ENCODE measurements at regions not wholly inside any gene's neighbourhood (a gene's known extent, or its start where the extent isn't known, plus 50 kb on each side); places are given as distances from the start of the nearest gene placed in this dataset.

- Histone ChIP-seq H3K56ac (ENCODE audit: extremely low read depth, insufficient read depth, low read length) (no peak overlapping the region), H4K5ac (ENCODE audit: low read depth, low read length) (no peak overlapping the region), H3K4me3 (ENCODE audit: insufficient read depth, low read depth, low read length) (no peak overlapping the region), H4K20me1 (ENCODE audit: insufficient read depth, low read length) (no peaks in the 10 kb centered on the region), H3K79me1 (ENCODE audit: low read depth in 1 of 2, low read length in 2 of 2) (no peaks in the 10 kb centered on the region), H2BK15ac (ENCODE audit: low read depth, low read length) (no peak overlapping the region), H2BK20ac (ENCODE audit: low read depth, low read length) (no peak overlapping the region), H3K36me3 (ENCODE audit: control insufficient read depth, insufficient read depth, low read length) (no peaks in the 10 kb centered on the region), H3K27me3 (ENCODE audit: control insufficient read depth, insufficient read depth, low read length) (no peaks in the 10 kb centered on the region), H4K8ac (ENCODE audit: low read depth in 2 of 2, low read length in 2 of 2) (no peak overlapping the region), H3K4me2 (ENCODE audit: low read depth, low read length) (no peak overlapping the region), H3K4me1 (ENCODE audit: control insufficient read depth, insufficient read depth, low read length) (no peaks in the 10 kb centered on the region), H2BK120ac (ENCODE audit: low read depth, low read length) (no peak overlapping the region), H3K4ac (ENCODE audit: low read depth, low read length) (no peak overlapping the region), H3K9me3 (ENCODE audit: control insufficient read depth, insufficient read depth, low read length) (no peaks in the 10 kb centered on the region), H3K9me1 (ENCODE audit: insufficient read depth, low read length) (no peaks in the 10 kb centered on the region), H2AFZ (replicated peaks; ENCODE audit: low read length, poor library complexity) (no peak overlapping the region), H2BK5ac (ENCODE audit: low read depth, low read length, poor library complexity, severe bottlenecking) (no peak overlapping the region), H3K9ac (ENCODE audit: low read depth, low read length) (no peak overlapping the region), H3K14ac (replicated peaks; ENCODE audit: low read depth, low read length) (no peak overlapping the region), H3K18ac (ENCODE audit: low read depth, low read length) (no peak overlapping the region), H2AK9ac (replicated peaks; ENCODE audit: low read depth, low read length, poor library complexity) (no peak overlapping the region), H2AK5ac (ENCODE audit: low read depth, low read length) (no peak overlapping the region), H4K91ac (ENCODE audit: insufficient read depth, low read depth, low read length) (no peak overlapping the region), H3K27ac (ENCODE audit: insufficient read depth, low read length) (no peak overlapping the region), H3K23ac (ENCODE audit: low read depth, low read length) (no peak overlapping the region)
- DNase-seq (no peak), ATAC-seq (ENCODE audit: low read depth) (no peak)
- BruUV-seq (replicated peaks) = no TSS peak
- TF ChIP-seq RCOR1 (IDR thresholded peaks at IDR 0.05; ENCODE audit: insufficient replicate concordance, low read length) (no peak), RFX5 (IDR thresholded peaks at IDR 0.05; ENCODE audit: low read depth, low read length) (no peak), FOS (IDR thresholded peaks at IDR 0.05; ENCODE audit: low read depth, low read length) (no peak), CEBPB (IDR thresholded peaks at IDR 0.05; ENCODE audit: low read depth, low read length) (no peak), NFE2L2 (IDR thresholded peaks at IDR 0.05; ENCODE audit: low read depth, low read length) (no peak), BHLHE40 (IDR thresholded peaks at IDR 0.05; ENCODE audit: low read depth, low read length) (no peak), SMC3 (IDR thresholded peaks at IDR 0.05; ENCODE audit: low read depth, low read length) (no peak), MAFK (IDR thresholded peaks at IDR 0.05; ENCODE audit: low read depth, low read length) (no peak), POLR2A (IDR thresholded peaks at IDR 0.05; ENCODE audit: low read depth, low read length) (no peak), MAZ (IDR thresholded peaks at IDR 0.05; ENCODE audit: borderline replicate concordance, low read depth, low read length) (no peak), USF2 (IDR thresholded peaks at IDR 0.05; ENCODE audit: low read depth, low read length) (no peak), RAD21 (IDR thresholded peaks at IDR 0.05; ENCODE audit: low read length) (no peak), CTCF (conservative IDR thresholded peaks at IDR 0.05; ENCODE audit: low read depth, low read length) (no peak), CHD1 (IDR thresholded peaks at IDR 0.05; ENCODE audit: low read depth, low read length) (no peak), MXI1 (IDR thresholded peaks at IDR 0.05; ENCODE audit: borderline replicate concordance, low read depth, low read length) (no peak), ELK1 (IDR thresholded peaks at IDR 0.05; ENCODE audit: borderline replicate concordance, low read depth, low read length) (no peak)
- in situ Hi-C loops (cut with MboI; ENCODE audit: low sequenced_read_pairs) = no loop called here
- POLR2A ChIA-PET (ENCODE audit: unreplicated experiment) = no interaction called here
- intact Hi-C loops (cut with micrococcal nuclease) = no loop called here
- CTCF ChIA-PET = no interaction called here
- 33% methylated on average over 1 of the region's 6 CpGs; no CpG with 5 or more reads in 1 of the 2 experiments for WGBS, 2 experiments (ENCODE audit: extremely low coverage in 2 of 2, insufficient read length in 1 of 2)
- dilution Hi-C loops (cut with HindIII; ENCODE audit: low sequenced_read_pairs, unreplicated experiment) = no loop called here
Measured at GRCh38 chr11:45500451-45500850, 165.0 kb downstream of the CHST1 start.

Data from IMR-90 (cell line).